ENCODE measurements at regions not wholly inside any gene's neighbourhood (a gene's known extent, or its start where the extent isn't known, plus 50 kb on each side); places are given as distances from the start of the nearest gene placed in this dataset.

GRCh38 chr3:158896729-158897128, 94.9 kb downstream of the MFSD1 start:
- TF ChIP-seq, protein P1, sequence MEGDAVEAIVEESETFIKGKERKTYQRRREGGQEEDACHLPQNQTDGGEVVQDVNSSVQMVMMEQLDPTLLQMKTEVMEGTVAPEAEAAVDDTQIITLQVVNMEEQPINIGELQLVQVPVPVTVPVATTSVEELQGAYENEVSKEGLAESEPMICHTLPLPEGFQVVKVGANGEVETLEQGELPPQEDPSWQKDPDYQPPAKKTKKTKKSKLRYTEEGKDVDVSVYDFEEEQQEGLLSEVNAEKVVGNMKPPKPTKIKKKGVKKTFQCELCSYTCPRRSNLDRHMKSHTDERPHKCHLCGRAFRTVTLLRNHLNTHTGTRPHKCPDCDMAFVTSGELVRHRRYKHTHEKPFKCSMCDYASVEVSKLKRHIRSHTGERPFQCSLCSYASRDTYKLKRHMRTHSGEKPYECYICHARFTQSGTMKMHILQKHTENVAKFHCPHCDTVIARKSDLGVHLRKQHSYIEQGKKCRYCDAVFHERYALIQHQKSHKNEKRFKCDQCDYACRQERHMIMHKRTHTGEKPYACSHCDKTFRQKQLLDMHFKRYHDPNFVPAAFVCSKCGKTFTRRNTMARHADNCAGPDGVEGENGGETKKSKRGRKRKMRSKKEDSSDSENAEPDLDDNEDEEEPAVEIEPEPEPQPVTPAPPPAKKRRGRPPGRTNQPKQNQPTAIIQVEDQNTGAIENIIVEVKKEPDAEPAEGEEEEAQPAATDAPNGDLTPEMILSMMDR (IDR thresholded peaks at IDR 0.05), result no peak
- no peak for TF ChIP-seq POLR2A (IDR thresholded peaks at IDR 0.05)
